ENCODE measurements at regions not wholly inside any gene's neighbourhood (a gene's known extent, or its start where the extent isn't known, plus 50 kb on each side); places are given as distances from the start of the nearest gene placed in this dataset.
A peak's percentile ranks its signal among the peaks of the same experiment; 100 is the strongest.

DNA sequence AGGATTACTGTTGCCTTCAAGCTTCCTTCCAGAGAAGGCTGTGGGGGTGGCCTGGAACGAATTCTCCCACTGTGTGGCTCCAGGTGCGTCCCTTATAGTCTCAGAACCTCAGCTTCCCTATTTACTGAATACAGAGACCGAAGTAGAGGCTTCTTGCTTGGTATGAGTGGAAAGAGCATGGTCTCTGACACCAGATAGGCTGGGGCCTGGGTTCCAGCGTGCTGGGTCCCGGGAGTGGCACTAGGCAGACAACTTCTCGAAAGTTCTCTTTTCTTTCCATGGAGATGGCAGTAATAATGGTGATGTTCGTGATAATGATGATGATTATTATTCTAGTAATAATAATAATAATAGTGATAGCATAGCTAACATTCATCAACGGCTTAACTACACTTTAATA lies 161.7 kb downstream of the PTPRU start:
- TF ChIP-seq, protein P1, sequence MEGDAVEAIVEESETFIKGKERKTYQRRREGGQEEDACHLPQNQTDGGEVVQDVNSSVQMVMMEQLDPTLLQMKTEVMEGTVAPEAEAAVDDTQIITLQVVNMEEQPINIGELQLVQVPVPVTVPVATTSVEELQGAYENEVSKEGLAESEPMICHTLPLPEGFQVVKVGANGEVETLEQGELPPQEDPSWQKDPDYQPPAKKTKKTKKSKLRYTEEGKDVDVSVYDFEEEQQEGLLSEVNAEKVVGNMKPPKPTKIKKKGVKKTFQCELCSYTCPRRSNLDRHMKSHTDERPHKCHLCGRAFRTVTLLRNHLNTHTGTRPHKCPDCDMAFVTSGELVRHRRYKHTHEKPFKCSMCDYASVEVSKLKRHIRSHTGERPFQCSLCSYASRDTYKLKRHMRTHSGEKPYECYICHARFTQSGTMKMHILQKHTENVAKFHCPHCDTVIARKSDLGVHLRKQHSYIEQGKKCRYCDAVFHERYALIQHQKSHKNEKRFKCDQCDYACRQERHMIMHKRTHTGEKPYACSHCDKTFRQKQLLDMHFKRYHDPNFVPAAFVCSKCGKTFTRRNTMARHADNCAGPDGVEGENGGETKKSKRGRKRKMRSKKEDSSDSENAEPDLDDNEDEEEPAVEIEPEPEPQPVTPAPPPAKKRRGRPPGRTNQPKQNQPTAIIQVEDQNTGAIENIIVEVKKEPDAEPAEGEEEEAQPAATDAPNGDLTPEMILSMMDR (IDR thresholded peaks at IDR 0.05; ENCODE audit: low read length, missing control alignments) = no peak
- no peak for DNase-seq (ENCODE audit: low read depth)
- H3K4me3 ChIP-seq (replicated peaks; ENCODE audit: low read depth, low read length) = no peak overlapping the region

DNA sequence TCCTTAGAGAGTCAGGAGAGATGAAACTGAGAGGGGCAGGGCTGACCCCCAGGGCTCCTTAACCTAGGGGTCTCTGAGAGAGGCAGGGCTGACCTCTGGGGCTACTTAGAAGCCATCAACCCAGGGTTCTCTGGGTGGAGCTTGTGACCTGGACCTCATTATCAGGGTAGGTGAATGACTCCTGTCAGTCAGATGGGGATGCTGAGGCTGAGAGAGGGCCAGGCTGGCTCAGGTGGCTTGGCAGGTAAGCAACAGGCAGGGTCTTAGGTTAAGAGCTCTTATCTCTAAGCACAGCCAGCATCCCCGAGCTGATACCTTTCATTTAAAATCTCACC lies 160.9 kb downstream of the PTPRU start:
- TF ChIP-seq, protein P1 (IDR thresholded peaks at IDR 0.05; ENCODE audit: low read length, missing control alignments) = no peak
- H3K4me3 ChIP-seq (replicated peaks; ENCODE audit: low read depth, low read length) = no peak overlapping the region
- DNase-seq (ENCODE audit: low read depth) = no peak

DNA sequence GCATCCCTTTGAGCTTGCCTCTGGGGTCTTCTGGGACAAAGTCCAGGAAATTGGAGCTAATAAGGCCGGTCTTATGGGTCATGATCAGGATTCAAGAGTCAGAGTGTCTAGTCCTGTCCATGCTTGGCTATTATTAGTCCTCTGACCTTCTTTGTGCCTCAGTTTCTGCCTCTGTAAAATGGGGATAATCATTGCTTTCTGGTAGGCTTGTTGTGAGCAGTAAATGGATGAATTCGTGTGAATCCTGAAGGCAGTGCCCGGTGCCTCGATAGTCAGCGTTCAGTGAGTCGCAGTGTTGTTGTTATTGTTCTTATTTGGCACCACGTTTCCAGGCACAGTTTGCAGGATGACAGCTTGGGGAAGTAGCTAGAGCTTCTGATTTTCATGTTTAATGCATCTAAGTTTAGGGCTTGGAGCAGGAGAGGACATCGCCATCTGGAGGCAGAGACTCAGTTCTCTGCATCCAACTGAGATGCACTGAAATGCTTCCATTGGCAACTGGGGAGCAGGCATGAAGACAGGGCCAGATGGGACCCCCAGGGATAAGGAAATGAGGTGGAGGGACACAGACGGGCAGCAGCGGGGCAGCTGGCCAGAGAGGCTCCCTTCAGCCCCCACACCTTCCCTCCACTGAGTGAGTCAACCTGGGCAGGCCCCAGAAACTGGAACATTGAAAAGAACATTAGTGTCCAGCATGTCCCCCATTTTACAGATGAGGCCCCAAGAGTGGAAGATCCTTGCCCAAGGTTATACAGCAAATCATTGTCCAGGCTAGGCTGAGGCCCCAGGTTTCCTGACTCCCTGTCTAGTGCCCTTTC lies 160.3 kb downstream of the PTPRU start:
- no peak overlapping the region for H3K4me3 ChIP-seq (replicated peaks; ENCODE audit: low read depth, low read length)
- TF ChIP-seq, protein P1 (IDR thresholded peaks at IDR 0.05; ENCODE audit: low read length, missing control alignments) = peak; percentile 49
- no peak for DNase-seq (ENCODE audit: low read depth)

DNA sequence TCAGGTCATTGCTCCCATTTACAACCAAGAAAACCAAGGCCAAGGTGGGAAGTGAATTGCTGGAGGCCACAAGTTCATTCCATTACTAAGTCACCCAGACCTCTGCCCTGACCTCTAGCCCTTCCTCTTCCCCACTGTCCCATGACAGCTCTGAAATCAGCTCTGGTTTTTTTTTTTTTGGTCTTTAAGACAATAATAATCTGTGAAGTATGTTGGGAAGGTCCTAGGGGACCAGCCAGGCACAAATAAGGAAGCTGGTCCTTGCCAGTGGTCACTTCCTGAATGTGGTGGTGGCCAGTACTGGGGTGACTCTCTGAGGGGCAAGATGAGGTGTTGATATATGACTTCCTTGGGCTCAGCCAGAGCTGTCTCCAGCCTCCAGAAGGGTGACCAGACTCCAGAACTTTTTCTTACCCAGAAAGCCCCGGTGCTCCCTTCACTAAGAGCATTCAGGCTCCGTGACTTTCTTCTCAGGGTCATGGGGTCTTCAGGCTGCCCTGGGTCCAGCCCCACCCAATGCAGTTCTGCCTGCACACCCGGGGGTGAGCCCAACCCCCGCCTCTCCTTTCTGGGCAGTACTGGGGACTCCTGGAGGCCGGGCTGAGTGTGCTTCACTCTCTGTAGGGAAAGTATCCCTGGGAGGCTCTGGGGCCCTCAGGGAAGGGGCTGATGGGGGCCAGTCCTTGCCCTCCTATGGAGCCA lies 159.6 kb downstream of the PTPRU start:
- DNase-seq (ENCODE audit: low read depth) = no peak
- no peak overlapping the region for H3K4me3 ChIP-seq (replicated peaks; ENCODE audit: low read depth, low read length)
- TF ChIP-seq, protein P1 (IDR thresholded peaks at IDR 0.05; ENCODE audit: low read length, missing control alignments) = no peak

DNA sequence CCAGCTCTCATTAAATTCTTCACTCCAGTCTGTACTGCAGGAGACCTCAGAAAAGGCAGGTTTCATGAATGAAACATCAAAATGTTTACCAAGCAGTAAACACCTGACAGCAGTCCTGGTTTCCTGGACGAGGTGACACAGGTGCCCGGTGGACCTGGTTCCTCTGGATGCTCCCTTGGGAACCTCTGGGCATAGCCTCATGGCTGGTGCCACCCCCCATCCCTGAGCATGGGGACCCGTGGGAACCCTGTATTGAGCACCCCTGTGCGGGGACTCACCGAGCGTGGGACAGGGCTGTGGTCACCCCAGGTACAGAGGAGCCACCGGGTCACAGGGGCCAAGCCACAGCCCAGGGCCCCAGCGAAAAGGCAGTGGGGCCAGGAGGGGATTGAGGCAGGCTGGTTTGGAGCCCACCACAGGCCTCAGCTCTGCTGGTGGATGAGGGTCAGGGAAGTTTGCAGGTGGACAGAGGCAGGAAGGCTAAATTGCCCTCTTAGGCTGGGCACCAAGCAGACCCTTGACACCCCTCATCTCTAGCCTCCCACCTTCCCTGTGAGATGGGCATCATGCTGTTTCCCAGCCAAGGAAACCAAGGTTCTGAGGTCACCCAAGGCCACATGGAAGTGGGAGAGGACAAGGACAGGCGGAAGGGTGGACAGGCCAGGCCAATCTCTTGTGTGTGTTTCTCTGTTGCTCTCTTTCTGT lies 158.4 kb downstream of the PTPRU start:
- TF ChIP-seq, protein P1 (IDR thresholded peaks at IDR 0.05; ENCODE audit: low read length, missing control alignments) = no peak
- H3K4me3 ChIP-seq (replicated peaks; ENCODE audit: low read depth, low read length) = no peak overlapping the region
- DNase-seq (ENCODE audit: low read depth) = no peak

DNA sequence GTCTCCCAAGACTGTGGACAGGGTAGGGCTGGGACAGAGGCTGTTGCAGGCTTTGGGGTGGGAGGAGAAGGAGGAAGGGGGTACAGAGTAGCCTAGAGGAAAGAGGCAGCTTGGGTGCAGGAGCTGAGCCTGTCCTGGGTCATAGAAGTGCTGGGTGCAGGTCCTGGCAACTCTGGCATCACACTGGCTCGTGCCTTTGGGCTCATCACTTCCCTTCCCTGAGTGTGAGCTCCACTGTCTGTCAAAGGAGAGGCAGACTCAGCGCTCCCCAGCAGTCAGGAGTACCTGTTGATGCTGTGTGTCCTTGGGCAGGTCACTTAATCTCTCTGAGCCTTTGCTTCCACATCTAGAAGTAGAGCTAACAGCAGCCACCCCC lies 157.1 kb downstream of the PTPRU start:
- H3K4me3 ChIP-seq (replicated peaks; ENCODE audit: low read depth, low read length) = no peak overlapping the region
- DNase-seq (ENCODE audit: low read depth) = no peak
- TF ChIP-seq, protein P1 (IDR thresholded peaks at IDR 0.05; ENCODE audit: low read length, missing control alignments) = no peak

Data from fibroblast of pulmonary artery (primary cell).